MCF 10A (cell line): ENCODE measurements at regions not wholly inside any gene's neighbourhood (a gene's known extent, or its start where the extent isn't known, plus 50 kb on each side); places are given as distances from the start of the nearest gene placed in this dataset.

ENCODE experiments used
- BruUV-seq: library from RNA; stranded (reverse); fragments of 400-500 nt; replicated peaks from 2 replicates; lab custom pipeline; 2021; lab: Mats Ljungman, UMichigan
- CTCF ChIA-PET: fragments of 300-600 bp; sonication (Branson Sonifier 250); formaldehyde crosslinking; extraction: SDS; loops from one replicate; lab custom pipeline; 2021; ENCODE audit warnings: antibody characterized with exemption, inconsistent platforms; lab: Yijun Ruan, JAX
- POLR2A ChIA-PET: fragments of 300-600, 350-650 bp; sonication (Branson Sonifier 250); formaldehyde crosslinking; extraction: SDS; loops from one replicate; lab custom pipeline; 2020; ENCODE audit warnings: antibody characterized with exemption, inconsistent platforms; lab: Yijun Ruan, JAX
- DNase-seq: peaks from one replicate; pipeline ENCODE4 v3.0.0-alpha.2; 2018; ENCODE audit not compliant: unreplicated experiment
- H3K27ac Mint-ChIP-seq: one replicate; pipeline ENCODE4 v1.8.0; 2022; ENCODE audit warnings: mild to moderate bottlenecking, low read depth, mixed read lengths; ENCODE audit not compliant: unreplicated experiment
- H3K27me3 Mint-ChIP-seq: one replicate; pipeline ENCODE4 v1.8.0; 2022; ENCODE audit warnings: mixed read lengths; ENCODE audit not compliant: insufficient read depth, unreplicated experiment
- H3K36me3 Mint-ChIP-seq: one replicate; pipeline ENCODE4 v1.8.0; 2022; ENCODE audit warnings: mild to moderate bottlenecking, moderate library complexity, mixed read lengths; ENCODE audit not compliant: insufficient read depth, unreplicated experiment
- H3K4me1 Mint-ChIP-seq: one replicate; pipeline ENCODE4 v1.8.0; 2022; ENCODE audit warnings: mixed read lengths; ENCODE audit not compliant: insufficient read depth, unreplicated experiment
- H3K4me3 Mint-ChIP-seq: one replicate; pipeline ENCODE4 v1.8.0; 2022; ENCODE audit warnings: mild to moderate bottlenecking, moderate library complexity, mixed read lengths; ENCODE audit not compliant: unreplicated experiment
- H3K9me3 Mint-ChIP-seq: one replicate; pipeline ENCODE4 v1.8.0; 2022; ENCODE audit warnings: mixed read lengths; ENCODE audit not compliant: unreplicated experiment
- CTCF ChIP-seq: fragments of 200-600 bp; IDR thresholded peaks from one replicate; pipeline ENCODE4 v1.8.0; 2022; ENCODE audit warnings: antibody characterized with exemption, mild to moderate bottlenecking; ENCODE audit not compliant: unreplicated experiment
- intact Hi-C: fragments of 100-400 bp; cut with micrococcal nuclease; formaldehyde crosslinking; loops from 2 replicates; pipeline ENCODE4 v1.14.1; 2022

GRCh38 chr21:34307991-34308532, 55.7 kb upstream of the KCNE2 start:
- BruUV-seq = no TSS peak
- H3K27ac Mint-ChIP-seq = no peak overlapping the region
- H3K4me1 Mint-ChIP-seq = no peaks in the 10 kb centered on the region
- ChIA-PET POLR2A (no interaction called here), CTCF (no interaction called here)
- no peak for DNase-seq
- intact Hi-C loops = no loop called here
- H3K4me3 Mint-ChIP-seq = no peak overlapping the region
- no peaks in the 10 kb centered on the region for H3K36me3 Mint-ChIP-seq
- peaks cover 24% of the 10 kb centered on the region for H3K27me3 Mint-ChIP-seq
- TF ChIP-seq CTCF = no peak
- H3K9me3 Mint-ChIP-seq = no peaks in the 10 kb centered on the region

GRCh38 chr21:34311561-34312330, 52.1 kb upstream of the KCNE2 start:
- no peak for TF ChIP-seq CTCF
- no TSS peak for BruUV-seq
- H3K4me1 Mint-ChIP-seq = no peaks in the 10 kb centered on the region
- H3K27me3 Mint-ChIP-seq = peaks cover 8% of the 10 kb centered on the region
- POLR2A ChIA-PET = no interaction called here
- no peaks in the 10 kb centered on the region for H3K9me3 Mint-ChIP-seq
- no peak overlapping the region for H3K4me3 Mint-ChIP-seq
- no peaks in the 10 kb centered on the region for H3K36me3 Mint-ChIP-seq
- intact Hi-C loops = no loop called here
- DNase-seq = no peak
- CTCF ChIA-PET = interaction anchor here (0.6 to 1.2 kb wide), 2 partner anchors 58 to 1254 kb away, joined by 3 to 4 read pairs; no protein-coding TSS in a partner anchor
- no peak overlapping the region for H3K27ac Mint-ChIP-seq

- no peak for DNase-seq
- BruUV-seq = no TSS peak
- Mint-ChIP-seq H3K4me3 (no peak overlapping the region), H3K36me3 (no peaks in the 10 kb centered on the region), H3K4me1 (no peaks in the 10 kb centered on the region), H3K27me3 (peaks cover 21% of the 10 kb centered on the region), H3K9me3 (no peaks in the 10 kb centered on the region), H3K27ac (no peak overlapping the region)
- no peak for TF ChIP-seq CTCF
- POLR2A ChIA-PET = interaction anchor here (0.6 kb wide), 1 partner anchor 707 kb away, joined by 3 read pairs; no protein-coding TSS in a partner anchor
- intact Hi-C loops = no loop called here
- CTCF ChIA-PET = no interaction called here
Measured at GRCh38 chr21:34313116-34313515, 50.7 kb upstream of the KCNE2 start.
